IMR-90 (cell line): ENCODE measurements at regions not wholly inside any gene's neighbourhood (a gene's known extent, or its start where the extent isn't known, plus 50 kb on each side); places are given as distances from the start of the nearest gene placed in this dataset.
A peak's percentile ranks its signal among the peaks of the same experiment; 100 is the strongest.

ENCODE experiments used
- ATAC-seq: fragments of 200-7000 bp; cut with Tn5 transposase; 2 replicates; pipeline ENCODE4 v1.9.1; 2020; ENCODE audit warnings: low read depth, mild to moderate bottlenecking, moderate library complexity
- BruUV-seq: library from RNA; stranded (reverse); fragments of 400-500 nt; replicated peaks from 2 replicates; lab custom pipeline; 2021; lab: Mats Ljungman, UMichigan
- CTCF ChIA-PET: fragments of 300-600 bp; formaldehyde crosslinking; extraction: SDS; loops from one replicate; lab custom pipeline; 2021; ENCODE audit warnings: antibody characterized with exemption; lab: Yijun Ruan, JAX
- POLR2A ChIA-PET: fragments of 300-600 bp; sonication (Branson Sonifier 250); formaldehyde crosslinking; loops from one replicate; lab custom pipeline; 2022; ENCODE audit warnings: antibody characterized with exemption; ENCODE audit not compliant: unreplicated experiment; lab: Charles Lee
- DNase-seq: peaks from one replicate; pipeline ENCODE4 v3.0.0; 2013
- H2AFZ ChIP-seq: replicated peaks from 2 replicates; pipeline ENCODE3; 2013; ENCODE audit warnings: low read length, mild to moderate bottlenecking; ENCODE audit not compliant: poor library complexity
- H2AK5ac ChIP-seq: 2 replicates; pipeline ENCODE4 v1.6.1; 2013; ENCODE audit warnings: low read depth, low read length, inconsistent platforms
- H2AK9ac ChIP-seq: replicated peaks from 2 replicates; pipeline ENCODE3; 2013; ENCODE audit warnings: mild to moderate bottlenecking, low read depth, low read length, moderate library complexity; ENCODE audit not compliant: poor library complexity
- H2BK120ac ChIP-seq: 2 replicates; pipeline ENCODE4 v1.6.1; 2013; ENCODE audit warnings: low read depth, low read length, inconsistent platforms
- H2BK15ac ChIP-seq: 3 replicates; pipeline ENCODE4 v1.6.1; 2013; ENCODE audit warnings: low read depth, low read length, inconsistent platforms
- H2BK20ac ChIP-seq: 2 replicates; pipeline ENCODE4 v1.6.1; 2013; ENCODE audit warnings: low read depth, mild to moderate bottlenecking, inconsistent platforms, low read length, moderate library complexity
- H2BK5ac ChIP-seq: 2 replicates; pipeline ENCODE4 v1.6.1; 2013; ENCODE audit warnings: mild to moderate bottlenecking, low read depth, low read length, inconsistent platforms; ENCODE audit not compliant: poor library complexity, severe bottlenecking
- H3K14ac ChIP-seq: replicated peaks from 2 replicates; pipeline ENCODE4 v1.6.1; 2013; ENCODE audit warnings: low read depth, low read length, inconsistent platforms
- H3K18ac ChIP-seq: 2 replicates; pipeline ENCODE4 v1.6.1; 2013; ENCODE audit warnings: low read depth, low read length, control low read depth
- H3K23ac ChIP-seq: 2 replicates; pipeline ENCODE4 v1.6.1; 2013; ENCODE audit warnings: low read depth, low read length, inconsistent platforms
- H3K27ac ChIP-seq: 2 replicates; pipeline ENCODE4 v1.5.1; 2013; ENCODE audit warnings: mild to moderate bottlenecking, control low read depth, low read length; ENCODE audit not compliant: insufficient read depth
- H3K27me3 ChIP-seq: 2 replicates; pipeline ENCODE4 v1.6.1; 2013; ENCODE audit warnings: low read length; ENCODE audit not compliant: control insufficient read depth, insufficient read depth
- H3K36me3 ChIP-seq: 2 replicates; pipeline ENCODE4 v1.6.1; 2013; ENCODE audit warnings: low read length, mixed read lengths; ENCODE audit not compliant: control insufficient read depth, insufficient read depth
- H3K4ac ChIP-seq: 2 replicates; pipeline ENCODE4 v1.6.1; 2013; ENCODE audit warnings: low read depth, low read length, inconsistent platforms
- H3K4me1 ChIP-seq: 2 replicates; pipeline ENCODE4 v1.6.1; 2013; ENCODE audit warnings: low read length, mixed read lengths; ENCODE audit not compliant: control insufficient read depth, insufficient read depth
- H3K4me2 ChIP-seq: 2 replicates; pipeline ENCODE4 v1.6.1; 2013; ENCODE audit warnings: low read depth, mild to moderate bottlenecking, control low read depth, low read length, moderate library complexity
- H3K4me3 ChIP-seq: 2 replicates; pipeline ENCODE4 v1.5.1; 2013; ENCODE audit warnings: low read depth, mild to moderate bottlenecking, control low read depth, low read length, moderate library complexity; ENCODE audit not compliant: insufficient read depth
- H3K56ac ChIP-seq: 2 replicates; pipeline ENCODE4 v1.6.1; 2013; ENCODE audit warnings: low read length, inconsistent platforms; ENCODE audit not compliant: insufficient read depth; ENCODE audit errors: extremely low read depth
- H3K79me1 ChIP-seq, 2 experiments: 2 replicates each; pipeline ENCODE4 v1.6.1; 2013; ENCODE audit warnings: low read length in 2 of 2, inconsistent platforms in 1 of 2, low read depth in 1 of 2
- H3K9ac ChIP-seq: 2 replicates; pipeline ENCODE4 v1.6.1; 2013; ENCODE audit warnings: low read depth, low read length, control low read depth
- H3K9me1 ChIP-seq: 2 replicates; pipeline ENCODE4 v1.6.1; 2013; ENCODE audit warnings: low read length, inconsistent platforms; ENCODE audit not compliant: insufficient read depth
- H3K9me3 ChIP-seq: 2 replicates; pipeline ENCODE4 v1.6.1; 2013; ENCODE audit warnings: low read length; ENCODE audit not compliant: control insufficient read depth, insufficient read depth
- H4K20me1 ChIP-seq: 2 replicates; pipeline ENCODE4 v1.6.1; 2013; ENCODE audit warnings: low read length, inconsistent platforms; ENCODE audit not compliant: insufficient read depth
- H4K5ac ChIP-seq: 2 replicates; pipeline ENCODE4 v1.6.1; 2013; ENCODE audit warnings: mild to moderate bottlenecking, low read depth, low read length, control low read depth
- H4K8ac ChIP-seq, 2 experiments: 2 replicates each; pipeline ENCODE4 v1.6.1; 2013; ENCODE audit warnings: low read depth in 2 of 2, low read length in 2 of 2, control low read depth in 1 of 2, inconsistent platforms in 1 of 2
- H4K91ac ChIP-seq: 2 replicates; pipeline ENCODE4 v1.6.1; 2013; ENCODE audit warnings: low read depth, low read length, inconsistent platforms; ENCODE audit not compliant: insufficient read depth
- BHLHE40 ChIP-seq: fragments of 150-350 bp; IDR thresholded peaks from 2 replicates; pipeline ENCODE4 v1.6.1; 2016; ENCODE audit warnings: mild to moderate bottlenecking, low read depth, low read length
- CHD1 ChIP-seq: IDR thresholded peaks from 2 replicates; pipeline ENCODE4 v1.6.1; 2012; ENCODE audit warnings: low read depth, low read length, improper control_type of control experiment
- CTCF ChIP-seq: conservative IDR thresholded peaks from 2 replicates; pipeline ENCODE4 v1.5.1; 2012; ENCODE audit warnings: mild to moderate bottlenecking, low read depth, low read length, improper control_type of control experiment
- ELK1 ChIP-seq: fragments of 150-350 bp; IDR thresholded peaks from 2 replicates; pipeline ENCODE4 v1.6.1; 2016; ENCODE audit warnings: low read depth, mild to moderate bottlenecking, low read length, moderate library complexity, borderline replicate concordance
- FOS ChIP-seq: fragments of 150-350 bp; IDR thresholded peaks from 2 replicates; pipeline ENCODE4 v1.6.1; 2016; ENCODE audit warnings: low read depth, low read length
- MAZ ChIP-seq: IDR thresholded peaks from 2 replicates; pipeline ENCODE4 v1.6.1; 2012; ENCODE audit warnings: low read depth, mild to moderate bottlenecking, low read length, improper control_type of control experiment, moderate library complexity, borderline replicate concordance
- NFE2L2 ChIP-seq: fragments of 150-350 bp; IDR thresholded peaks from 2 replicates; pipeline ENCODE4 v1.6.1; 2016; ENCODE audit warnings: low read depth, mild to moderate bottlenecking, low read length
- RAD21 ChIP-seq: IDR thresholded peaks from 2 replicates; pipeline ENCODE4 v1.6.1; 2012; ENCODE audit warnings: low read length, improper control_type of control experiment
- RCOR1 ChIP-seq: IDR thresholded peaks from 2 replicates; pipeline ENCODE4 v1.6.1; 2012; ENCODE audit warnings: mild to moderate bottlenecking, low read length, improper control_type of control experiment; ENCODE audit not compliant: insufficient replicate concordance
- RFX5 ChIP-seq: IDR thresholded peaks from 2 replicates; pipeline ENCODE4 v1.8.0; 2012; ENCODE audit warnings: low read depth, mild to moderate bottlenecking, low read length, moderate library complexity
- SMC3 ChIP-seq: fragments of 150-350 bp; IDR thresholded peaks from 2 replicates; pipeline ENCODE4 v1.6.1; 2016; ENCODE audit warnings: low read depth, mild to moderate bottlenecking, antibody characterized with exemption, low read length, moderate library complexity
- USF2 ChIP-seq: fragments of 150-350 bp; IDR thresholded peaks from 2 replicates; pipeline ENCODE4 v1.6.1; 2017; ENCODE audit warnings: mild to moderate bottlenecking, antibody characterized with exemption, low read length, low read depth
- WGBS, 2 experiments: methylation state at CpG; one replicate each; pipeline versions ENCODE4 v1.1.5 to v1.1.7; 2013; ENCODE audit warnings: missing lambda C conversion rate in 2 of 2; ENCODE audit not compliant: insufficient read length in 1 of 2; ENCODE audit errors: extremely low coverage in 2 of 2; 5-methylcytosine and 5-hydroxymethylcytosine counted together
- dilution Hi-C: fragments of 300-500 bp; cut with HindIII; formaldehyde crosslinking; loops from one replicate; pipeline ENCODE4 v1.14.3; 2018; ENCODE audit warnings: low sequenced_read_pairs; ENCODE audit not compliant: unreplicated experiment
- in situ Hi-C: fragments of 300-500 bp; cut with MboI; formaldehyde crosslinking; loops from 3 replicates; pipeline ENCODE4 v1.14.3; 2019; ENCODE audit warnings: low sequenced_read_pairs, inconsistent platforms, mixed read lengths
- intact Hi-C: fragments of 100-400 bp; cut with micrococcal nuclease; formaldehyde crosslinking; loops from 2 replicates; pipeline ENCODE4 v1.10.0; 2022

- Histone ChIP-seq H4K20me1 (no peaks in the 10 kb centered on the region), H3K56ac (no peak overlapping the region), H3K4me1 (peaks cover 17% of the 10 kb centered on the region), H2AK5ac (peak overlapping the region; percentile 69), H3K27ac (no peak overlapping the region), H4K8ac (0 out of 4 replicates have a peak overlapping the region, but pooled peaks of 1 of the 2 experiments have one; percentile 40), H3K14ac (no peak overlapping the region), H3K4ac (peak overlapping the region; percentile 47; the same call in 1 of the 2 replicates), H3K4me2 (no peak overlapping the region), H3K4me3 (no peak overlapping the region), H3K79me1 (no peaks in the 10 kb centered on the region), H3K18ac (no peak overlapping the region), H2BK20ac (peak overlapping the region; percentile 56; the same call in 1 of the 2 replicates), H2BK15ac (peak overlapping the region; percentile 70; the same call in 1 of the 3 replicates), H2AK9ac (no peak overlapping the region), H3K9me1 (peaks cover 25% of the 10 kb centered on the region), H3K9me3 (no peaks in the 10 kb centered on the region), H3K9ac (no peak overlapping the region), H3K27me3 (no peaks in the 10 kb centered on the region), H3K36me3 (no peaks in the 10 kb centered on the region), H2BK120ac (peak overlapping the region; percentile 57), H4K91ac (peak overlapping the region; percentile 19), H2BK5ac (no peak overlapping the region), H4K5ac (no peak overlapping the region), H2AFZ (peak overlapping the region; percentile 13), H3K23ac (no peak overlapping the region)
- ChIA-PET CTCF (no interaction called here), POLR2A (no interaction called here)
- BruUV-seq, result no TSS peak
- TF ChIP-seq SMC3 (no peak), CTCF (no peak), ELK1 (no peak), RCOR1 (no peak), USF2 (no peak), NFE2L2 (no peak), RFX5 (no peak), BHLHE40 (no peak), RAD21 (no peak), CHD1 (no peak), MAZ (no peak), FOS (no peak)
- in situ Hi-C loops, result no loop called here
- WGBS, 2 experiments, result no CpG with 5 or more reads among the region's 2 CpGs
- DNase-seq, result no peak
- dilution Hi-C loops, result no loop called here
- no peak for ATAC-seq
- intact Hi-C loops, result no loop called here
Observed at GRCh38 chr10:43881657-43882056, 233.0 kb upstream of the ZNF32 start.
